Colonic mucosa (tissue), 4 donors: ENCODE measurements at regions not wholly inside any gene's neighbourhood (a gene's known extent, or its start where the extent isn't known, plus 50 kb on each side); places are given as distances from the start of the nearest gene placed in this dataset.

Experiments used
- DNase-seq: peaks from one replicate; pipeline ENCODE4 v3.0.0-alpha.2; 2020
- H3K27ac ChIP-seq: fragments of 200-600 bp; one replicate; pipeline ENCODE4 v1.8.0; 2021
- H3K27me3 ChIP-seq: fragments of 200-600 bp; one replicate; pipeline ENCODE4 v1.8.0; 2021
- H3K36me3 ChIP-seq: fragments of 200-600 bp; one replicate; pipeline ENCODE4 v1.8.0; 2021
- H3K4me1 ChIP-seq: fragments of 200-600 bp; one replicate; pipeline ENCODE4 v1.8.0; 2021; ENCODE audit warnings: mild to moderate bottlenecking
- H3K4me3 ChIP-seq: fragments of 200-600 bp; one replicate; pipeline ENCODE4 v1.8.0; 2021
- H3K9ac ChIP-seq, 2 donors: one replicate each; pipeline ENCODE4 v1.7.0; 2013; ENCODE audit warnings: control low read depth in 2 of 2, low read depth in 2 of 2, low read length in 2 of 2
- H3K9me3 ChIP-seq: fragments of 200-600 bp; one replicate; pipeline ENCODE4 v1.8.0; 2021
- CTCF ChIP-seq: fragments of 200-600 bp; IDR thresholded peaks from one replicate; pipeline ENCODE4 v1.8.0; 2022; ENCODE audit warnings: antibody characterized with exemption, mild to moderate bottlenecking
- intact Hi-C: fragments of 100-400 bp; cut with DNase I; formaldehyde crosslinking; loops from one replicate; pipeline ENCODE4 v1.14.1; 2022
- donor health status: healthy.
- donor health status: DM: no; HTN: no; CAD: no.
- donor health status: DM: no; HTN: no; CAD: no.

- Histone ChIP-seq H3K27ac (no peak overlapping the region), H3K4me3 (no peak overlapping the region), H3K27me3 (no peaks in the 10 kb centered on the region), H3K4me1 (no peaks in the 10 kb centered on the region), H3K36me3 (no peaks in the 10 kb centered on the region), H3K9me3 (no peaks in the 10 kb centered on the region), H3K9ac (no peak overlapping the region)
- TF ChIP-seq CTCF = no peak
- intact Hi-C loops = no loop called here
- no peak for DNase-seq
Measured at GRCh38 chr5:6059137-6059800, 319.1 kb downstream of the MED10 start.

- H3K36me3 ChIP-seq = no peaks in the 10 kb centered on the region
- H3K9ac ChIP-seq = no peak overlapping the region
- no peak for DNase-seq
- no peak overlapping the region for H3K4me3 ChIP-seq
- no peak overlapping the region for H3K27ac ChIP-seq
- no peaks in the 10 kb centered on the region for H3K9me3 ChIP-seq
- intact Hi-C loops = no loop called here
- TF ChIP-seq CTCF = no peak
- H3K4me1 ChIP-seq = no peaks in the 10 kb centered on the region
- no peaks in the 10 kb centered on the region for H3K27me3 ChIP-seq
Measured at GRCh38 chr5:6058055-6058715, 320.2 kb downstream of the MED10 start.

- intact Hi-C loops = no loop called here
- no peak for TF ChIP-seq CTCF
- H3K4me3 ChIP-seq = no peak overlapping the region
- no peak overlapping the region for H3K9ac ChIP-seq
- no peak for DNase-seq
- H3K27ac ChIP-seq = no peak overlapping the region
- no peaks in the 10 kb centered on the region for H3K9me3 ChIP-seq
- H3K36me3 ChIP-seq = no peaks in the 10 kb centered on the region
- H3K4me1 ChIP-seq = no peaks in the 10 kb centered on the region
- H3K27me3 ChIP-seq = no peaks in the 10 kb centered on the region
Measured at GRCh38 chr5:6056280-6056679, 322.1 kb downstream of the MED10 start.

GRCh38 chr5:6049662-6050061 is 328.7 kb downstream of the MED10 start:
- TF ChIP-seq CTCF = no peak
- Histone ChIP-seq H3K4me3 (no peak overlapping the region), H3K36me3 (no peaks in the 10 kb centered on the region), H3K9me3 (no peaks in the 10 kb centered on the region), H3K4me1 (no peaks in the 10 kb centered on the region), H3K9ac (no peak overlapping the region), H3K27ac (no peak overlapping the region), H3K27me3 (no peaks in the 10 kb centered on the region)
- intact Hi-C loops = no loop called here
- DNase-seq = no peak

- intact Hi-C loops = no loop called here
- Histone ChIP-seq H3K27me3 (no peaks in the 10 kb centered on the region), H3K27ac (no peak overlapping the region), H3K4me3 (no peak overlapping the region), H3K9ac (no peak overlapping the region), H3K4me1 (no peaks in the 10 kb centered on the region), H3K36me3 (no peaks in the 10 kb centered on the region), H3K9me3 (no peaks in the 10 kb centered on the region)
- no peak for TF ChIP-seq CTCF
- no peak for DNase-seq
Measured at GRCh38 chr5:6048746-6049145, 329.6 kb downstream of the MED10 start.
